Vagina (tissue), 2 donors: ENCODE measurements at regions not wholly inside any gene's neighbourhood (a gene's known extent, or its start where the extent isn't known, plus 50 kb on each side); places are given as distances from the start of the nearest gene placed in this dataset.
"Not testable (repeated sequence)": the region's sequence is repeated elsewhere in the genome, so short reads cannot be mapped to it uniquely, and the experiment has no call there.

ENCODE experiments used
- DNase-seq, 2 donors: peaks; one replicate each; pipeline ENCODE4 v3.0.0-alpha.2; 2017; ENCODE audit errors: extremely low spot score in 2 of 2
- H3K27ac ChIP-seq: fragments of 200-600 bp; sonication (generic); one replicate; pipeline ENCODE4 v1.5.1; 2019
- H3K27me3 ChIP-seq: fragments of 200-600 bp; sonication (generic); one replicate; pipeline ENCODE4 v1.5.1; 2019
- H3K36me3 ChIP-seq, 2 donors: fragments of 200-600 bp; sonication (generic); one replicate each; pipeline ENCODE4 v1.5.1; 2017 to 2019
- H3K4me1 ChIP-seq: fragments of 200-600 bp; sonication (generic); one replicate; pipeline ENCODE4 v1.5.1; 2019
- H3K4me3 ChIP-seq, 2 donors: fragments of 200-600 bp; sonication (generic); 1 replicate in 1 of 2; 2 replicates in 1 of 2; pipeline ENCODE4 v1.5.1; 2016 to 2019
- H3K9me3 ChIP-seq: fragments of 200-600 bp; sonication (generic); one replicate; pipeline ENCODE4 v1.5.1; 2019
- POLR2A ChIP-seq, 2 donors: fragments of 450-650 bp; IDR thresholded peaks; one replicate each; pipeline ENCODE4 v1.6.1; 2017; ENCODE audit warnings: antibody characterized with exemption in 2 of 2, mild to moderate bottlenecking in 2 of 2, moderate library complexity in 2 of 2
- POLR2AphosphoS5 ChIP-seq, 2 donors: sonication (generic); formaldehyde crosslinking; IDR thresholded peaks; one replicate each; pipeline ENCODE4 v1.9.0; 2017; ENCODE audit warnings: antibody characterized with exemption in 2 of 2, mild to moderate bottlenecking in 2 of 2, low read depth in 1 of 2; ENCODE audit not compliant: insufficient read depth in 1 of 2
- intact Hi-C: fragments of 100-400 bp; cut with DNase I; formaldehyde crosslinking; loops from one replicate; pipeline ENCODE4 v1.15.1; 2023
- TF ChIP-seq, protein P1 (sequence below), 3 experiments: fragments of 450-650 bp in 2 of 3; fragments of 200-600 bp in 1 of 3; sonication (generic) in 1 of 3; IDR thresholded peaks; one replicate each; pipeline ENCODE4 v1.5.1; 2017 to 2019; ENCODE audit warnings: antibody characterized with exemption in 3 of 3, mild to moderate bottlenecking in 2 of 3, moderate library complexity in 2 of 3

DNA sequence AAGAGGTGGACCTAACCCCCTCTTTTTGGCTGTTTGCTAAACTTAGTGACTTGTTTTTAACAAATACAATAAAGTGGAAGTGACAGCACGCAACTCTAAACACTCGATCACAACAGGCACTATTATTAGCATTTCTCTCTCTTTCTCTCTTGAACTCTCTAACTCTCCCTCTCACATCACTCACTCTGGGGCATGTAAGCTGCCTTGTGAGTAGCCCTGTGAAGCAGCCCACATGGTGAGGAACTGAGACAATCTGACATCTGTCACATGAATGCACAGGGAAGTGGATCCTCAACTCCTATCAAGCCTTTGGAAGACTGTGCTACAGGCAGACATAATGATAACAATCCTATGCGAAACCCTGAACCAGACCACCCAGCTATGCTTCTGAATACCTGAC is 609.0 kb upstream of the CNTN5 start:
- Histone ChIP-seq H3K27ac (no peak overlapping the region), H3K4me1 (no peaks in the 10 kb centered on the region), H3K4me3 (no peak overlapping the region), H3K36me3 (no peaks in the 10 kb centered on the region), H3K9me3 (no peaks in the 10 kb centered on the region), H3K27me3 (no peaks in the 10 kb centered on the region)
- intact Hi-C loops: no loop called here
- TF ChIP-seq POLR2A (IDR thresholded peaks at IDR 0.05): no peak
- TF ChIP-seq, protein P1, sequence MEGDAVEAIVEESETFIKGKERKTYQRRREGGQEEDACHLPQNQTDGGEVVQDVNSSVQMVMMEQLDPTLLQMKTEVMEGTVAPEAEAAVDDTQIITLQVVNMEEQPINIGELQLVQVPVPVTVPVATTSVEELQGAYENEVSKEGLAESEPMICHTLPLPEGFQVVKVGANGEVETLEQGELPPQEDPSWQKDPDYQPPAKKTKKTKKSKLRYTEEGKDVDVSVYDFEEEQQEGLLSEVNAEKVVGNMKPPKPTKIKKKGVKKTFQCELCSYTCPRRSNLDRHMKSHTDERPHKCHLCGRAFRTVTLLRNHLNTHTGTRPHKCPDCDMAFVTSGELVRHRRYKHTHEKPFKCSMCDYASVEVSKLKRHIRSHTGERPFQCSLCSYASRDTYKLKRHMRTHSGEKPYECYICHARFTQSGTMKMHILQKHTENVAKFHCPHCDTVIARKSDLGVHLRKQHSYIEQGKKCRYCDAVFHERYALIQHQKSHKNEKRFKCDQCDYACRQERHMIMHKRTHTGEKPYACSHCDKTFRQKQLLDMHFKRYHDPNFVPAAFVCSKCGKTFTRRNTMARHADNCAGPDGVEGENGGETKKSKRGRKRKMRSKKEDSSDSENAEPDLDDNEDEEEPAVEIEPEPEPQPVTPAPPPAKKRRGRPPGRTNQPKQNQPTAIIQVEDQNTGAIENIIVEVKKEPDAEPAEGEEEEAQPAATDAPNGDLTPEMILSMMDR (IDR thresholded peaks at IDR 0.05): no peak
- TF ChIP-seq POLR2AphosphoS5 (IDR thresholded peaks at IDR 0.05; ENCODE audit: insufficient read depth in 1 of 2, low read depth in 1 of 2): no peak
- DNase-seq: no peak

DNA sequence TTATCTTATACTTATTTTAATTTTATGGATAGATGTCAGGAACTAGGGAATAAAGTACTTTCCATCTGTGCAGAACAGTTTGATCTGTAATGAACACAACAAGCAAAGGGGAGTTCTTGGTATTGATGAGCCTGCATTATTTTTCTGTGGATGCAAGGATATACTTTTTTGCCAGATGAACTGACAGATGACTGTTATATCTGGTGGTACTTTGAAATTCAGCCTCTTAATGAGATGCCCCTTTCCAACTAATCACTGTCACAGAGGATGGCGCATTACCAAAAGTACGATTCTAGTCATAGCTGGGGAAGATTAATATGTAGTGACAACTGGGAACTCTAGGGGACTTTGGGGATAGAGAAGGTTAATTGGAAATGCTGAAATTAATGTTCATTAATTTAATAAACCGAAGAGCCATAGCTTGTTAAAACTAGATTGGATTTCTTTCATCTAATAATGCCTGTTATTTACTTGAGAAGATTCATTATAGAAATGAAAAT is 603.4 kb upstream of the CNTN5 start:
- no peak for DNase-seq
- Histone ChIP-seq H3K4me3 (no peak overlapping the region), H3K36me3 (no peaks in the 10 kb centered on the region), H3K27ac (no peak overlapping the region), H3K4me1 (no peaks in the 10 kb centered on the region), H3K27me3 (no peaks in the 10 kb centered on the region), H3K9me3 (no peaks in the 10 kb centered on the region)
- intact Hi-C loops: no loop called here
- TF ChIP-seq, protein P1 (IDR thresholded peaks at IDR 0.05): no peak
- TF ChIP-seq POLR2AphosphoS5 (IDR thresholded peaks at IDR 0.05; ENCODE audit: insufficient read depth in 1 of 2, low read depth in 1 of 2) (no peak), POLR2A (IDR thresholded peaks at IDR 0.05) (no peak)

DNA sequence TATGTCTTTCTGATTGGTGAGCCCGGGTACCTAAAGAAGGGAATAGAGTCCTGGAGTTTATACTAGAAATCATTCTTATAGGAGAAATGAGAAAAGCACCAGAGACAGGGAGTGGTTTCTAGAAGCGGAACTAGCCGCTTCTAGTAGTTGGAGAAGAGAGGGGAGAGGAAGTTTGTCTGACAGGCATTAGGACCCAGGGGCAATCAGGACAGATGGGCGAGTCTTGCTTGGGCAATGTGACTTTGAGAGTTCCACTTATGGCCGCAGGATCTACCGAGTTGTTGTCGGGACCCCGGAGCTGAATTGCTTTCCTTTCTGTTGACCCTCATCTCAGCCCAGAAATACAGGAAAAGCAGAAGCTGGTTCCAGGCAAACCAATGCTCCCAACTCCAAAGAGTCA is 596.8 kb upstream of the CNTN5 start:
- Histone ChIP-seq H3K4me3 (no peak overlapping the region), H3K27ac (no peak overlapping the region), H3K9me3 (peaks cover 1% of the 10 kb centered on the region), H3K27me3 (no peaks in the 10 kb centered on the region), H3K36me3 (no peaks in the 10 kb centered on the region), H3K4me1 (no peaks in the 10 kb centered on the region)
- TF ChIP-seq, protein P1 (IDR thresholded peaks at IDR 0.05): no peak
- TF ChIP-seq POLR2A (IDR thresholded peaks at IDR 0.05): no peak
- TF ChIP-seq POLR2AphosphoS5 (IDR thresholded peaks at IDR 0.05; ENCODE audit: insufficient read depth in 1 of 2, low read depth in 1 of 2): no peak
- intact Hi-C loops: no loop called here
- no peak for DNase-seq

DNA sequence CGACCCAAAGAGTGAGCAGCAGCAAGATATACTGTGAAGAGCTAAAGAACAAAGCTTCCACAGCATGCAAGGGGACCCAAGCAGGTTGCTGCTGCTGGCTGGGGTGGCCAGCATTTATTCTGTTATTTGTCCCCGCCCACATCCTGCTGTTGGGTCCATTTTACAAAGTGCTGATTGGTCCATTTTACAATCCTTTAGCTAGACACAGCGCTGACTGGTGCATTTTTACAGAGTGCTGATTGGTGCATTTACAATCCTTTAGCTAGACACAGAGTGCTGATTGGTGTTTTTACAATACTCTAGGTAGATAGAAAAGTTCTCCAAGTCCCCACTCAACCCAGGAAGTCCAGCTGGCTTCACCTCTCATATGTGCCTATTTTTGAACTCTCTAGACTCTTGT is 596.0 kb upstream of the CNTN5 start:
- H3K4me1 ChIP-seq, DNase-seq, H3K36me3 ChIP-seq, H3K9me3 ChIP-seq, H3K27me3 ChIP-seq, H3K4me3 ChIP-seq, intact Hi-C loops, H3K27ac ChIP-seq: not testable (repeated sequence)

DNA sequence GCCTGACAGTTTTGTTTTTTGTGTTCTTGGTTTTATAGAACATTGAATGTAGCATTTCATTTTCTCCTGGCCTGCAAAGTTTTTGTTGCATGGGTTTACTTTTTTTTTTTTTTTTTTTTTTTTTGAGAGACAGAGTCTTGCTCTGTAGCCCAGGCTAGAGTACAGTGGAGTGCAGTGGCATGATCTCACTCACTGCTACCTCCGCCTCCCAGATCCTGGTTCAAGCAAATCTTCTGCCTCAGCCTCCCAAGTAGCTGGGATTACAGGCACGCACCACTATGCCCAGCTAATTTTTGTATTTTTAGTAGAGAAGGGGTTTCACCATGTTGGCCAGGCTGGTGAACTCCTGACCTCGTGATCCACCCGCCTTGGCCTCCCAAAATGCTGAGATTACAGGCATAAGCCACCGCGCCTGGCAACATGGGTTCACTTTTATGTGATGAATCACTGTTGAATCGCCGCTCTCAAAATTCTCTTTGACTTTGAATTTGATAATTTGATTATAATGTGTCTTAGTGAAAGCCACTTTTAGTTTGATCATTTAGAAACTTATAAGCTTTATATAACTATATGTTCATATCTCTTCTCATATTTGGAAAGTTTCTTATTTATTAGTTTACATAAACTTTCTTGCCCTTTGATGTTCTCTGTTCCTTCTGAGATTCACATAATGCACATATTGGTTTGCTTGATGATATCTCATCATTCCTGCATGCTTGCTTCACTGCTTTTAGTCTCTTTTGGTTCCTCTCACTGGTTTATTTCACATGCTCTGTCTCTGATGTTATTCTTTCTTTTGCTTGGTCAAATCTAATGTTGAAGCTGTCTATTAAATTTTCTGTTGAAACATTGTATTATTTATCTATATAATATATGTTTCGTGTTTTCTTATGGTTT is 589.0 kb upstream of the CNTN5 start:
- Histone ChIP-seq H3K4me3 (no peak overlapping the region), H3K9me3 (peaks cover 6% of the 10 kb centered on the region), H3K27me3 (no peaks in the 10 kb centered on the region), H3K4me1 (no peaks in the 10 kb centered on the region), H3K36me3 (no peaks in the 10 kb centered on the region), H3K27ac (no peak overlapping the region)
- intact Hi-C loops: no loop called here
- TF ChIP-seq POLR2A (IDR thresholded peaks at IDR 0.05) (no peak), POLR2AphosphoS5 (IDR thresholded peaks at IDR 0.05; ENCODE audit: insufficient read depth in 1 of 2, low read depth in 1 of 2) (no peak)
- TF ChIP-seq, protein P1 (IDR thresholded peaks at IDR 0.05): no peak
- DNase-seq: no peak
